Body of pancreas (tissue), 4 donors: ENCODE measurements at regions not wholly inside any gene's neighbourhood (a gene's known extent, or its start where the extent isn't known, plus 50 kb on each side); places are given as distances from the start of the nearest gene placed in this dataset.

Experiments used
- CTCF ChIP-seq, 7 experiments: fragments of 450-650 bp in 4 of 7; fragments of 200-600 bp in 3 of 7; sonication (generic) in 3 of 7; IDR thresholded peaks; one replicate each; pipeline ENCODE4 v1.5.1; 2016 to 2019; ENCODE audit warnings: antibody characterized with exemption in 7 of 7
- POLR2A ChIP-seq, 3 donors: fragments of 450-650 bp; IDR thresholded peaks; one replicate each; pipeline ENCODE4 v1.6.1; 2016; ENCODE audit warnings: antibody characterized with exemption in 3 of 3, mild to moderate bottlenecking in 2 of 3

DNA sequence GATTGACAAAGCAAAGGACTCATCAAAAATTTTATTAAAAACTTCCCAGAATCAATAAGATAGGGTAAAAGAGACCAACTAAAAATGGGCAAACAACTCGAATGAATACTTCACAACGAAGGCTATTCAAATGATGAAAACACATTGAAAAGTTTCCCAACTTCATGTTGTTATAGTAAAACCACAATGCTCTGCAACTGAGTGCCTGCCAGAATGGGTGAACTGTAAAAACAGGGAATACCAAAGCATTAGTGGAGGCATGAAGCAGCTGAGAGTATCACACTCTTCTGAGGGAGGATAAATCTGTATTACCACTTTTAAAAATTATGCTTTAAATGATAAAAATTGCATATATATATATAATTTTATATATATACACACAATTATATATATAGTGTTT, 1214.7 kb downstream of the SORCS3 start:
- TF ChIP-seq CTCF (IDR thresholded peaks at IDR 0.05) = no peak
- no peak for TF ChIP-seq POLR2A (IDR thresholded peaks at IDR 0.05)
